GM23338 (cell line): ENCODE measurements at regions not wholly inside any gene's neighbourhood (a gene's known extent, or its start where the extent isn't known, plus 50 kb on each side); places are given as distances from the start of the nearest gene placed in this dataset.

Source experiments
- ATAC-seq: fragments of 200-7000 bp; cut with Tn5 transposase; 3 replicates; pipeline ENCODE4 v1.9.1; 2020
- DNase-seq: peaks from one replicate; pipeline ENCODE4 v3.0.0-alpha.2; 2015; ENCODE audit warnings: low spot score
- H2AFZ ChIP-seq: fragments of 200-600 bp; sonication (generic); 2 replicates; pipeline ENCODE4 v1.8.0; 2016; ENCODE audit warnings: antibody characterized with exemption, mild to moderate bottlenecking, moderate library complexity
- H3F3A ChIP-seq: fragments of 200-600 bp; sonication (generic); replicated peaks from 2 replicates; pipeline ENCODE4 v1.8.0; 2017; ENCODE audit warnings: antibody characterized with exemption, mixed run types, low read depth
- H3K27ac ChIP-seq: fragments of 200-600 bp; sonication (generic); 2 replicates; pipeline ENCODE4 v1.6.1; 2016; ENCODE audit warnings: low read depth
- H3K27me3 ChIP-seq: fragments of 200-600 bp; sonication (generic); 2 replicates; pipeline ENCODE4 v1.8.0; 2016; ENCODE audit warnings: mild to moderate bottlenecking, mixed run types, moderate library complexity; ENCODE audit not compliant: insufficient read depth
- H3K36me3 ChIP-seq: fragments of 200-600 bp; sonication (generic); 2 replicates; pipeline ENCODE4 v1.8.0; 2016; ENCODE audit warnings: mild to moderate bottlenecking; ENCODE audit not compliant: insufficient read depth
- H3K4me1 ChIP-seq: fragments of 200-600 bp; sonication (generic); 2 replicates; pipeline ENCODE4 v1.8.0; 2016; ENCODE audit warnings: mild to moderate bottlenecking, moderate library complexity; ENCODE audit not compliant: insufficient read depth
- H3K4me2 ChIP-seq: fragments of 200-600 bp; sonication (generic); 2 replicates; pipeline ENCODE4 v1.7.1; 2017; ENCODE audit warnings: mixed run types
- H3K4me3 ChIP-seq: fragments of 200-600 bp; sonication (generic); 2 replicates; pipeline ENCODE4 v1.6.1; 2016; ENCODE audit warnings: mixed run types
- H3K79me2 ChIP-seq: fragments of 200-600 bp; sonication (generic); replicated peaks from 2 replicates; pipeline ENCODE4 v1.8.0; 2017; ENCODE audit warnings: mild to moderate bottlenecking; ENCODE audit not compliant: insufficient read depth
- H3K9me2 ChIP-seq: fragments of 200-600 bp; sonication (generic); 2 replicates; pipeline ENCODE4 v1.8.0; 2017; ENCODE audit not compliant: insufficient read depth
- H4K20me1 ChIP-seq: fragments of 200-600 bp; sonication (generic); replicated peaks from 2 replicates; pipeline ENCODE4 v1.8.0; 2017; ENCODE audit warnings: mild to moderate bottlenecking; ENCODE audit not compliant: insufficient read depth
- H3K27ac Mint-ChIP-seq: 2 replicates; pipeline ENCODE4 v1.8.0; 2020; ENCODE audit warnings: inconsistent platforms, mild to moderate bottlenecking, moderate library complexity, mixed read lengths
- H3K27me3 Mint-ChIP-seq: 3 replicates; pipeline ENCODE4 v1.8.0; 2022; ENCODE audit warnings: low read depth, mild to moderate bottlenecking, moderate library complexity, mixed read lengths, inconsistent platforms; ENCODE audit not compliant: insufficient read depth, poor library complexity
- H3K36me3 Mint-ChIP-seq: 3 replicates; pipeline ENCODE4 v1.8.0; 2021; ENCODE audit warnings: low read depth, mild to moderate bottlenecking, inconsistent platforms, moderate library complexity, mixed read lengths
- H3K4me1 Mint-ChIP-seq: 3 replicates; pipeline ENCODE4 v1.8.0; 2020; ENCODE audit warnings: mild to moderate bottlenecking, inconsistent platforms, mixed read lengths
- H3K4me3 Mint-ChIP-seq: 3 replicates; pipeline ENCODE4 v1.8.0; 2021; ENCODE audit warnings: moderate library complexity, mild to moderate bottlenecking, inconsistent platforms, mixed read lengths
- H3K9me3 Mint-ChIP-seq: 3 replicates; pipeline ENCODE4 v1.8.0; 2020; ENCODE audit warnings: moderate library complexity, mild to moderate bottlenecking, inconsistent platforms, mixed read lengths
- CREB1 ChIP-seq: fragments of 250-450 bp; sonication (Bioruptor Pico); IDR thresholded peaks from 2 replicates; pipeline ENCODE4 v1.5.0; 2020; ENCODE audit warnings: low read depth, mild to moderate bottlenecking, moderate library complexity
- EZH2 ChIP-seq: fragments of 200-600 bp; sonication (generic); IDR thresholded peaks from one replicate; pipeline ENCODE4 v1.8.0; 2017; ENCODE audit warnings: antibody characterized with exemption, mild to moderate bottlenecking, low read depth; ENCODE audit not compliant: unreplicated experiment
- STAT1 ChIP-seq: IDR thresholded peaks from one replicate; pipeline ENCODE4 v1.6.1; 2016; ENCODE audit warnings: antibody characterized with exemption; ENCODE audit not compliant: unreplicated experiment
- ZNF114 ChIP-seq: fragments of 250-450 bp; sonication (Bioruptor Pico); IDR thresholded peaks from 2 replicates; pipeline ENCODE4 v1.5.0; 2020; ENCODE audit warnings: mild to moderate bottlenecking, moderate library complexity
- ZNF331 ChIP-seq: fragments of 250-450 bp; sonication (Bioruptor Pico); IDR thresholded peaks from 2 replicates; pipeline ENCODE4 v1.5.0; 2020; ENCODE audit warnings: low read depth, mild to moderate bottlenecking, moderate library complexity
- TF ChIP-seq, protein P1 (sequence below): fragments of 250-450 bp; sonication (Bioruptor Pico); IDR thresholded peaks from 2 replicates; pipeline ENCODE4 v1.5.0; 2020; ENCODE audit warnings: mild to moderate bottlenecking, moderate library complexity
- TF ChIP-seq, protein P2 (sequence below): IDR thresholded peaks from 2 replicates; pipeline ENCODE4 v1.6.1; 2016; ENCODE audit warnings: antibody characterized with exemption
- TF ChIP-seq, protein P3 (sequence below): IDR thresholded peaks from one replicate; pipeline ENCODE4 v1.6.1; 2018; ENCODE audit warnings: antibody characterized with exemption; ENCODE audit not compliant: unreplicated experiment

GRCh38 chr5:58378613-58379390 lies 81.1 kb downstream of the PLK2 start (continued):
- TF ChIP-seq, protein P1, sequence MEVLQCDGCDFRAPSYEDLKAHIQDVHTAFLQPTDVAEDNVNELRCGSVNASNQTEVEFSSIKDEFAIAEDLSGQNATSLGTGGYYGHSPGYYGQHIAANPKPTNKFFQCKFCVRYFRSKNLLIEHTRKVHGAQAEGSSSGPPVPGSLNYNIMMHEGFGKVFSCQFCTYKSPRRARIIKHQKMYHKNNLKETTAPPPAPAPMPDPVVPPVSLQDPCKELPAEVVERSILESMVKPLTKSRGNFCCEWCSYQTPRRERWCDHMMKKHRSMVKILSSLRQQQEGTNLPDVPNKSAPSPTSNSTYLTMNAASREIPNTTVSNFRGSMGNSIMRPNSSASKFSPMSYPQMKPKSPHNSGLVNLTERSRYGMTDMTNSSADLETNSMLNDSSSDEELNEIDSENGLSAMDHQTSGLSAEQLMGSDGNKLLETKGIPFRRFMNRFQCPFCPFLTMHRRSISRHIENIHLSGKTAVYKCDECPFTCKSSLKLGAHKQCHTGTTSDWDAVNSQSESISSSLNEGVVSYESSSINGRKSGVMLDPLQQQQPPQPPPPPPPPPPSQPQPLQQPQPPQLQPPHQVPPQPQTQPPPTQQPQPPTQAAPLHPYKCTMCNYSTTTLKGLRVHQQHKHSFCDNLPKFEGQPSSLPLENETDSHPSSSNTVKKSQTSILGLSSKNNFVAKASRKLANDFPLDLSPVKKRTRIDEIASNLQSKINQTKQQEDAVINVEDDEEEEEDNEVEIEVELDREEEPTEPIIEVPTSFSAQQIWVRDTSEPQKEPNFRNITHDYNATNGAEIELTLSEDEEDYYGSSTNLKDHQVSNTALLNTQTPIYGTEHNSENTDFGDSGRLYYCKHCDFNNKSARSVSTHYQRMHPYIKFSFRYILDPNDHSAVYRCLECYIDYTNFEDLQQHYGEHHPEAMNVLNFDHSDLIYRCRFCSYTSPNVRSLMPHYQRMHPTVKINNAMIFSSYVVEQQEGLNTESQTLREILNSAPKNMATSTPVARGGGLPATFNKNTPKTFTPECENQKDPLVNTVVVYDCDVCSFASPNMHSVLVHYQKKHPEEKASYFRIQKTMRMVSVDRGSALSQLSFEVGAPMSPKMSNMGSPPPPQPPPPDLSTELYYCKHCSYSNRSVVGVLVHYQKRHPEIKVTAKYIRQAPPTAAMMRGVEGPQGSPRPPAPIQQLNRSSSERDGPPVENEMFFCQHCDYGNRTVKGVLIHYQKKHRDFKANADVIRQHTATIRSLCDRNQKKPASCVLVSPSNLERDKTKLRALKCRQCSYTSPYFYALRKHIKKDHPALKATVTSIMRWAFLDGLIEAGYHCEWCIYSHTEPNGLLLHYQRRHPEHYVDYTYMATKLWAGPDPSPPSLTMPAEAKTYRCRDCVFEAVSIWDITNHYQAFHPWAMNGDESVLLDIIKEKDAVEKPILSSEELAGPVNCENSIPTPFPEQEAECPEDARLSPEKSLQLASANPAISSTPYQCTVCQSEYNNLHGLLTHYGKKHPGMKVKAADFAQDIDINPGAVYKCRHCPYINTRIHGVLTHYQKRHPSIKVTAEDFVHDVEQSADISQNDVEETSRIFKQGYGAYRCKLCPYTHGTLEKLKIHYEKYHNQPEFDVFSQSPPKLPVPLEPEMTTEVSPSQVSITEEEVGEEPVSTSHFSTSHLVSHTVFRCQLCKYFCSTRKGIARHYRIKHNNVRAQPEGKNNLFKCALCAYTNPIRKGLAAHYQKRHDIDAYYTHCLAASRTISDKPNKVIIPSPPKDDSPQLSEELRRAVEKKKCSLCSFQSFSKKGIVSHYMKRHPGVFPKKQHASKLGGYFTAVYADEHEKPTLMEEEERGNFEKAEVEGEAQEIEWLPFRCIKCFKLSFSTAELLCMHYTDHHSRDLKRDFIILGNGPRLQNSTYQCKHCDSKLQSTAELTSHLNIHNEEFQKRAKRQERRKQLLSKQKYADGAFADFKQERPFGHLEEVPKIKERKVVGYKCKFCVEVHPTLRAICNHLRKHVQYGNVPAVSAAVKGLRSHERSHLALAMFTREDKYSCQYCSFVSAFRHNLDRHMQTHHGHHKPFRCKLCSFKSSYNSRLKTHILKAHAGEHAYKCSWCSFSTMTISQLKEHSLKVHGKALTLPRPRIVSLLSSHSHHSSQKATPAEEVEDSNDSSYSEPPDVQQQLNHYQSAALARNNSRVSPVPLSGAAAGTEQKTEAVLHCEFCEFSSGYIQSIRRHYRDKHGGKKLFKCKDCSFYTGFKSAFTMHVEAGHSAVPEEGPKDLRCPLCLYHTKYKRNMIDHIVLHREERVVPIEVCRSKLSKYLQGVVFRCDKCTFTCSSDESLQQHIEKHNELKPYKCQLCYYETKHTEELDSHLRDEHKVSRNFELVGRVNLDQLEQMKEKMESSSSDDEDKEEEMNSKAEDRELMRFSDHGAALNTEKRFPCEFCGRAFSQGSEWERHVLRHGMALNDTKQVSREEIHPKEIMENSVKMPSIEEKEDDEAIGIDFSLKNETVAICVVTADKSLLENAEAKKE (CRISPR knock-in tag) = no peak
- TF ChIP-seq ZNF331 (CRISPR knock-in tag) (no peak), STAT1 (no peak)

DNA sequence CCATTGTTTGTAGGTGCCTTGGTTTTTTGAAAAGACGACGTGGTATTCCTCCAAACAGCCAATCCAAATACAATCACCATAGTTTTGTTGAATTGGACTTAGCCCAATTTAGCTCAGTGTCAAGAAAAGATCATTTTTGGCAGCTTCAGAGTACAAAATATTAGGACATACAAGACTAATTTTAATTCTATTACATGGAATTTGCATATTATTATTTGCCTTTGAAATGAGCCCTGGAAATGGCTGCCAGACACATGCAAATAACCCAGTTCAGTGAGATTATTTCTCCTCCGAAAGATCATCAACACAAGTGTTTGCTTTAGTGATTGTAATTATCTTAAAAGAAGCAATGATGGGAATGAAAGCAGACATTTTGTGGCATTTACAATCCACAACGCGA lies 89.3 kb downstream of the PLK2 start:
- Mint-ChIP-seq H3K27ac (no peak overlapping the region), H3K4me3 (no peak overlapping the region), H3K27me3 (peaks cover 2% of the 10 kb centered on the region), H3K9me3 (peaks cover 25% of the 10 kb centered on the region), H3K36me3 (peaks cover 10% of the 10 kb centered on the region; the same call in 1 of the 3 replicates), H3K4me1 (peaks cover 10% of the 10 kb centered on the region)
- ATAC-seq (no peak), DNase-seq (no peak)
- Histone ChIP-seq H3K4me1 (peaks cover 11% of the 10 kb centered on the region), H4K20me1 (no peaks in the 10 kb centered on the region), H3F3A (no peaks in the 10 kb centered on the region), H3K27ac (no peak overlapping the region), H3K9me2 (no peaks in the 10 kb centered on the region), H3K36me3 (no peaks in the 10 kb centered on the region), H3K27me3 (no peaks in the 10 kb centered on the region), H3K4me3 (no peak overlapping the region), H2AFZ (peak overlapping the region; percentile 29; the same call in 1 of the 2 replicates), H3K4me2 (no peak overlapping the region), H3K79me2 (no peaks in the 10 kb centered on the region)
- no peak for TF ChIP-seq ZNF114 (CRISPR knock-in tag)
- no peak for TF ChIP-seq EZH2
- TF ChIP-seq, protein P2, sequence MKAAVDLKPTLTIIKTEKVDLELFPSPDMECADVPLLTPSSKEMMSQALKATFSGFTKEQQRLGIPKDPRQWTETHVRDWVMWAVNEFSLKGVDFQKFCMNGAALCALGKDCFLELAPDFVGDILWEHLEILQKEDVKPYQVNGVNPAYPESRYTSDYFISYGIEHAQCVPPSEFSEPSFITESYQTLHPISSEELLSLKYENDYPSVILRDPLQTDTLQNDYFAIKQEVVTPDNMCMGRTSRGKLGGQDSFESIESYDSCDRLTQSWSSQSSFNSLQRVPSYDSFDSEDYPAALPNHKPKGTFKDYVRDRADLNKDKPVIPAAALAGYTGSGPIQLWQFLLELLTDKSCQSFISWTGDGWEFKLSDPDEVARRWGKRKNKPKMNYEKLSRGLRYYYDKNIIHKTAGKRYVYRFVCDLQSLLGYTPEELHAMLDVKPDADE = no peak
- TF ChIP-seq, protein P3, sequence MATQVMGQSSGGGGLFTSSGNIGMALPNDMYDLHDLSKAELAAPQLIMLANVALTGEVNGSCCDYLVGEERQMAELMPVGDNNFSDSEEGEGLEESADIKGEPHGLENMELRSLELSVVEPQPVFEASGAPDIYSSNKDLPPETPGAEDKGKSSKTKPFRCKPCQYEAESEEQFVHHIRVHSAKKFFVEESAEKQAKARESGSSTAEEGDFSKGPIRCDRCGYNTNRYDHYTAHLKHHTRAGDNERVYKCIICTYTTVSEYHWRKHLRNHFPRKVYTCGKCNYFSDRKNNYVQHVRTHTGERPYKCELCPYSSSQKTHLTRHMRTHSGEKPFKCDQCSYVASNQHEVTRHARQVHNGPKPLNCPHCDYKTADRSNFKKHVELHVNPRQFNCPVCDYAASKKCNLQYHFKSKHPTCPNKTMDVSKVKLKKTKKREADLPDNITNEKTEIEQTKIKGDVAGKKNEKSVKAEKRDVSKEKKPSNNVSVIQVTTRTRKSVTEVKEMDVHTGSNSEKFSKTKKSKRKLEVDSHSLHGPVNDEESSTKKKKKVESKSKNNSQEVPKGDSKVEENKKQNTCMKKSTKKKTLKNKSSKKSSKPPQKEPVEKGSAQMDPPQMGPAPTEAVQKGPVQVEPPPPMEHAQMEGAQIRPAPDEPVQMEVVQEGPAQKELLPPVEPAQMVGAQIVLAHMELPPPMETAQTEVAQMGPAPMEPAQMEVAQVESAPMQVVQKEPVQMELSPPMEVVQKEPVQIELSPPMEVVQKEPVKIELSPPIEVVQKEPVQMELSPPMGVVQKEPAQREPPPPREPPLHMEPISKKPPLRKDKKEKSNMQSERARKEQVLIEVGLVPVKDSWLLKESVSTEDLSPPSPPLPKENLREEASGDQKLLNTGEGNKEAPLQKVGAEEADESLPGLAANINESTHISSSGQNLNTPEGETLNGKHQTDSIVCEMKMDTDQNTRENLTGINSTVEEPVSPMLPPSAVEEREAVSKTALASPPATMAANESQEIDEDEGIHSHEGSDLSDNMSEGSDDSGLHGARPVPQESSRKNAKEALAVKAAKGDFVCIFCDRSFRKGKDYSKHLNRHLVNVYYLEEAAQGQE = no peak
- no peak for TF ChIP-seq CREB1 (CRISPR knock-in tag)
- no peak for TF ChIP-seq STAT1
